Psoas muscle (tissue), 7 donors: ENCODE measurements at regions not wholly inside any gene's neighbourhood (a gene's known extent, or its start where the extent isn't known, plus 50 kb on each side); places are given as distances from the start of the nearest gene placed in this dataset.
A peak's percentile ranks its signal among the peaks of the same experiment; 100 is the strongest.

Source experiments
- ATAC-seq, 4 donors: fragments of 200-7000 bp; cut with Tn5 transposase; one replicate each; pipeline ENCODE4 v1.9.1; 2020; ENCODE audit warnings: moderate library complexity in 3 of 4, mild to moderate bottlenecking in 2 of 4
- DNase-seq, 2 donors: peaks; one replicate each; pipeline ENCODE4 v3.0.0-alpha.2; 2020
- H3K27ac ChIP-seq: fragments of 200-600 bp; one replicate; pipeline ENCODE4 v1.8.0; 2022
- H3K27me3 ChIP-seq, 3 donors: fragments of 200-600 bp in 1 of 3; one replicate each; pipeline versions ENCODE4 v1.6.1 to v1.8.0; 2013 to 2022; ENCODE audit warnings: low read length in 2 of 3, mild to moderate bottlenecking in 2 of 3, moderate library complexity in 1 of 3; ENCODE audit not compliant: insufficient read depth in 3 of 3
- H3K36me3 ChIP-seq, 2 donors: fragments of 200-600 bp in 1 of 2; one replicate each; pipeline versions ENCODE4 v1.6.1 to v1.8.0; 2013 to 2022; ENCODE audit warnings: low read depth in 1 of 2, mild to moderate bottlenecking in 1 of 2, moderate library complexity in 1 of 2; ENCODE audit not compliant: insufficient read depth in 1 of 2
- H3K4me1 ChIP-seq: fragments of 200-600 bp; one replicate; pipeline ENCODE4 v1.8.0; 2022
- H3K4me3 ChIP-seq: fragments of 200-600 bp; one replicate; pipeline ENCODE4 v1.8.0; 2022; ENCODE audit warnings: mild to moderate bottlenecking
- H3K9me3 ChIP-seq: fragments of 200-600 bp; one replicate; pipeline ENCODE4 v1.8.0; 2022
- WGBS, 3 donors: extraction: QIAGEN DNeasy Blood & Tissue Kit; methylation state at CpG; one replicate each; pipeline versions ENCODE4 v1.1.6 to v1.1.7; 2013; 5-methylcytosine and 5-hydroxymethylcytosine counted together
- intact Hi-C, 2 donors: fragments of 100-400 bp; cut with DNase I; formaldehyde crosslinking; loops; one replicate each; pipeline versions ENCODE4 v1.11.0 to v1.14.2; 2022
- TF ChIP-seq, protein P1 (sequence below): fragments of 200-600 bp; IDR thresholded peaks from one replicate; pipeline ENCODE4 v1.8.0; 2022; ENCODE audit warnings: antibody characterized with exemption
- donor health status: healthy with polysubstance abuse.
- donor health status: DM: no; HTN: no; CAD: no; lungs with moderate emphysema.
- donor health status: Bipolar disorder and iron deficiency.
- donor health status: healthy.
- donor health status: DM: yes; HTN: yes; CAD: no.
- donor health status: DM: no; HTN: no; CAD: no.
- donor health status: DM: yes; HTN: yes; CAD: no.

- ATAC-seq (no peak), DNase-seq (no peak)
- H3K9me3 ChIP-seq: no peaks in the 10 kb centered on the region
- intact Hi-C loops: no loop called here
- no peak overlapping the region for H3K27ac ChIP-seq
- WGBS, 3 donors: 88 to 95% (median 90%) methylated on average over 2 to 3 of the region's 3 CpGs
- no peaks in the 10 kb centered on the region for H3K4me1 ChIP-seq
- H3K27me3 ChIP-seq: no peaks in the 10 kb centered on the region
- H3K36me3 ChIP-seq: no peaks in the 10 kb centered on the region
- no peak overlapping the region for H3K4me3 ChIP-seq
- TF ChIP-seq, protein P1, sequence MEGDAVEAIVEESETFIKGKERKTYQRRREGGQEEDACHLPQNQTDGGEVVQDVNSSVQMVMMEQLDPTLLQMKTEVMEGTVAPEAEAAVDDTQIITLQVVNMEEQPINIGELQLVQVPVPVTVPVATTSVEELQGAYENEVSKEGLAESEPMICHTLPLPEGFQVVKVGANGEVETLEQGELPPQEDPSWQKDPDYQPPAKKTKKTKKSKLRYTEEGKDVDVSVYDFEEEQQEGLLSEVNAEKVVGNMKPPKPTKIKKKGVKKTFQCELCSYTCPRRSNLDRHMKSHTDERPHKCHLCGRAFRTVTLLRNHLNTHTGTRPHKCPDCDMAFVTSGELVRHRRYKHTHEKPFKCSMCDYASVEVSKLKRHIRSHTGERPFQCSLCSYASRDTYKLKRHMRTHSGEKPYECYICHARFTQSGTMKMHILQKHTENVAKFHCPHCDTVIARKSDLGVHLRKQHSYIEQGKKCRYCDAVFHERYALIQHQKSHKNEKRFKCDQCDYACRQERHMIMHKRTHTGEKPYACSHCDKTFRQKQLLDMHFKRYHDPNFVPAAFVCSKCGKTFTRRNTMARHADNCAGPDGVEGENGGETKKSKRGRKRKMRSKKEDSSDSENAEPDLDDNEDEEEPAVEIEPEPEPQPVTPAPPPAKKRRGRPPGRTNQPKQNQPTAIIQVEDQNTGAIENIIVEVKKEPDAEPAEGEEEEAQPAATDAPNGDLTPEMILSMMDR: no peak
Measured at GRCh38 chr12:91924827-91925226, 220.8 kb downstream of the BTG1 start.

DNA sequence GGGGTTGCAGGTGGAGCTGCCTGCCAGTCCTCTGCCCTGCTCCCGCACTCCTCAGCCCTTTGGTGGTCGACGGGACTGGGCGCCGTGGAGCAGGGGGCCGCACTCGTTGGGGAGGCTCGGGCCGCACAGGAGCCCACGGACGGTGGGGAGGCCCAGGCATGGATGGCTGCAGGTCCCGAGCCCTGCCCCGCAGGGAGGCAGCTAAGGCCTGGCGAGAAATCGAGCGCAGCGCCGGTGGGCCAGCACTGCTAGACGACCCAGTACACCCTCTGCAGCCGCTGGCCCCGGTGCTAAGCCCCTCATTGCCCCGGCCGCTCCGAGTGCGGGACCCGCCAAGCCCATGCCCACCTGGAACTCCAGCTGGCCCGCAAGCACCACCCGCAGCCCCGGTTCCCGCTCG is 221.8 kb downstream of the BTG1 start:
- DNase-seq (peak in 1 of 2 donors; percentile 39), ATAC-seq (no peak)
- Histone ChIP-seq H3K27me3 (no peaks in the 10 kb centered on the region), H3K36me3 (no peaks in the 10 kb centered on the region), H3K27ac (no peak overlapping the region), H3K4me3 (no peak overlapping the region), H3K4me1 (no peaks in the 10 kb centered on the region), H3K9me3 (no peaks in the 10 kb centered on the region)
- WGBS, 3 donors: 92 to 98% (median 96%) methylated on average over 26 to 31 of the region's 31 CpGs
- intact Hi-C loops: no loop called here
- TF ChIP-seq, protein P1: no peak

- ATAC-seq (no peak), DNase-seq (no peak)
- WGBS, 3 donors: 89 to 91% (median 91%) methylated on average over 6 of the region's 6 CpGs
- Histone ChIP-seq H3K4me3 (no peak overlapping the region), H3K27me3 (no peaks in the 10 kb centered on the region), H3K9me3 (no peaks in the 10 kb centered on the region), H3K27ac (no peak overlapping the region), H3K4me1 (no peaks in the 10 kb centered on the region), H3K36me3 (no peaks in the 10 kb centered on the region)
- intact Hi-C loops: no loop called here
- TF ChIP-seq, protein P1: no peak
Measured at GRCh38 chr12:91922674-91923073, 223.0 kb downstream of the BTG1 start.

DNA sequence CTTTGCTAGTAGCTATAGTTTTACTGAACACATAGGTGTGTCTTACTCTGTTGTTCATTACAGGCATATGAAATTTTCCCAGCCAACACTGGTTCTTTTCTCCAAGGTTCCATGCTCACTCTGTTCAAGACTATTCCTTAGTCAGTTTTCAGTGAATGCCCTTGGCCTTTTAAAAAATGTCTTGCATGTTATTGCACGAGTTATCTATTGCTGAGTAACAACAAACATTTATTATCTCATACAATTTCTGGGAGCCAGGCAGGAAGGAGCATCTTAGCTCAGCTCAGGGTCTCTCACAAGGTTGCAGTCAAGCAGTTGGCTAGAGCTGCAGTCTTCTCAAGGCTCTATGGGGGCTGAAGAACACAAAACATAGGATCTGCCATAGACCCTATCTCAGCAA is 223.5 kb downstream of the BTG1 start:
- 54 to 72% (median 68%) methylated on average over 1 of the region's 1 CpG for WGBS, 3 donors
- Histone ChIP-seq H3K27me3 (no peaks in the 10 kb centered on the region), H3K27ac (no peak overlapping the region), H3K36me3 (no peaks in the 10 kb centered on the region), H3K9me3 (no peaks in the 10 kb centered on the region), H3K4me1 (no peaks in the 10 kb centered on the region), H3K4me3 (no peak overlapping the region)
- TF ChIP-seq, protein P1: no peak
- intact Hi-C loops: no loop called here
- DNase-seq (no peak), ATAC-seq (no peak)

DNA sequence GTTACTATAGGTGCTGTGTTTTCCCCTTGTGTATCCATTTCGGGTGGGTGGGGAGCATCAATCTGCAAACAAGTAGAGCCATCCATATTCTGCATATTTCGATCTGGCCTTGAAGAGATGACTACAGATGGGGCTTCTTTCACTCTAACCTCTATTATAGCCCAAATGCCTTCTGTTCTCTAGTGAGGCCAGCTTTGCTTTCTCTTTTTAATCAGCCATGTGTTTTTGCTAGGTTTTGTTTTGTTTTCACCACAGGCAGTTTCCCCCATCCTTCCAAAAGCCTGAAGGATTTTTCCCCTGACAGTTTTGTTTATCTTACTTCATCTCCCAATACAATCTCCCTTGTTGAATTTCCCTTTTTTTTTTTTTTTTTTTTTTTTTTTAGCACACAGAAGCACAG is 224.1 kb downstream of the BTG1 start:
- intact Hi-C loops: no loop called here
- H3K36me3 ChIP-seq: no peaks in the 10 kb centered on the region
- H3K4me3 ChIP-seq: no peak overlapping the region
- no peak overlapping the region for H3K27ac ChIP-seq
- TF ChIP-seq, protein P1: no peak
- 86 to 89% (median 88%) methylated on average over 2 of the region's 2 CpGs for WGBS, 3 donors
- no peaks in the 10 kb centered on the region for H3K27me3 ChIP-seq
- no peaks in the 10 kb centered on the region for H3K4me1 ChIP-seq
- DNase-seq (no peak), ATAC-seq (no peak)
- no peaks in the 10 kb centered on the region for H3K9me3 ChIP-seq
